DND-41 (cell line): ENCODE measurements at regions not wholly inside any gene's neighbourhood (a gene's known extent, or its start where the extent isn't known, plus 50 kb on each side); places are given as distances from the start of the nearest gene placed in this dataset.

Experiments used
- ATAC-seq: fragments of 200-7000 bp; cut with Tn5 transposase; 3 replicates; pipeline ENCODE4 v1.9.1; 2021; ENCODE audit warnings: low read depth; ENCODE audit not compliant: insufficient read depth
- DNase-seq: peaks from one replicate; pipeline ENCODE4 v3.0.0-alpha.2; 2020
- H2AFZ ChIP-seq: 2 replicates; pipeline ENCODE4 v1.6.0; 2012; ENCODE audit warnings: low read depth, low read length
- H3K27ac ChIP-seq: 2 replicates; pipeline ENCODE4 v1.5.1; 2012; ENCODE audit warnings: low read length, inconsistent platforms
- H3K27me3 ChIP-seq: fragments of 200-600 bp; sonication (generic); 2 replicates; pipeline ENCODE4 v1.6.0; 2012; ENCODE audit warnings: low read length, mild to moderate bottlenecking, inconsistent platforms; ENCODE audit not compliant: insufficient read depth, poor library complexity
- H3K36me3 ChIP-seq: 2 replicates; pipeline ENCODE4 v1.5.1; 2012; ENCODE audit warnings: low read length, inconsistent platforms; ENCODE audit not compliant: insufficient read depth
- H3K4me1 ChIP-seq: 2 replicates; pipeline ENCODE4 v1.5.1; 2012; ENCODE audit warnings: mild to moderate bottlenecking, low read length; ENCODE audit not compliant: insufficient read depth
- H3K4me2 ChIP-seq: 2 replicates; pipeline ENCODE4 v1.6.0; 2012; ENCODE audit warnings: mild to moderate bottlenecking, moderate library complexity, low read length, inconsistent platforms; ENCODE audit not compliant: insufficient read depth
- H3K4me3 ChIP-seq, 2 experiments: fragments of 200-600 bp in 1 of 2; shearing (Covaris generic) in 1 of 2; 2 replicates each; pipeline ENCODE4 v1.5.1; 2012 to 2016; ENCODE audit warnings: inconsistent platforms in 2 of 2, low read length in 2 of 2, mild to moderate bottlenecking in 2 of 2, low read depth in 1 of 2, moderate library complexity in 1 of 2
- H3K79me2 ChIP-seq: 2 replicates; pipeline ENCODE4 v1.6.0; 2012; ENCODE audit warnings: low read length, inconsistent platforms; ENCODE audit not compliant: insufficient read depth
- H3K9ac ChIP-seq: 2 replicates; pipeline ENCODE4 v1.6.0; 2012; ENCODE audit warnings: low read depth, mild to moderate bottlenecking, inconsistent platforms, low read length, moderate library complexity
- H3K9me3 ChIP-seq: 2 replicates; pipeline ENCODE4 v1.5.1; 2012; ENCODE audit warnings: low read length, moderate library complexity, mild to moderate bottlenecking, inconsistent platforms; ENCODE audit not compliant: insufficient read depth, severe bottlenecking
- H4K20me1 ChIP-seq: 2 replicates; pipeline ENCODE4 v1.6.0; 2012; ENCODE audit warnings: low read length; ENCODE audit not compliant: insufficient read depth
- EZH2 ChIP-seq: IDR thresholded peaks from 3 replicates; pipeline ENCODE4 v1.6.1; 2012; ENCODE audit warnings: borderline replicate concordance, low read depth, mild to moderate bottlenecking, moderate library complexity, low read length, inconsistent platforms; ENCODE audit not compliant: severe bottlenecking
- TF ChIP-seq, protein P1 (sequence below): IDR thresholded peaks from 2 replicates; pipeline ENCODE4 v1.5.1; 2012; ENCODE audit warnings: borderline replicate concordance, low read length, moderate library complexity, mild to moderate bottlenecking; ENCODE audit not compliant: poor library complexity, severe bottlenecking; ENCODE audit errors: extremely low read depth

- H4K20me1 ChIP-seq, result no peaks in the 10 kb centered on the region
- TF ChIP-seq EZH2, result no peak
- TF ChIP-seq, protein P1, sequence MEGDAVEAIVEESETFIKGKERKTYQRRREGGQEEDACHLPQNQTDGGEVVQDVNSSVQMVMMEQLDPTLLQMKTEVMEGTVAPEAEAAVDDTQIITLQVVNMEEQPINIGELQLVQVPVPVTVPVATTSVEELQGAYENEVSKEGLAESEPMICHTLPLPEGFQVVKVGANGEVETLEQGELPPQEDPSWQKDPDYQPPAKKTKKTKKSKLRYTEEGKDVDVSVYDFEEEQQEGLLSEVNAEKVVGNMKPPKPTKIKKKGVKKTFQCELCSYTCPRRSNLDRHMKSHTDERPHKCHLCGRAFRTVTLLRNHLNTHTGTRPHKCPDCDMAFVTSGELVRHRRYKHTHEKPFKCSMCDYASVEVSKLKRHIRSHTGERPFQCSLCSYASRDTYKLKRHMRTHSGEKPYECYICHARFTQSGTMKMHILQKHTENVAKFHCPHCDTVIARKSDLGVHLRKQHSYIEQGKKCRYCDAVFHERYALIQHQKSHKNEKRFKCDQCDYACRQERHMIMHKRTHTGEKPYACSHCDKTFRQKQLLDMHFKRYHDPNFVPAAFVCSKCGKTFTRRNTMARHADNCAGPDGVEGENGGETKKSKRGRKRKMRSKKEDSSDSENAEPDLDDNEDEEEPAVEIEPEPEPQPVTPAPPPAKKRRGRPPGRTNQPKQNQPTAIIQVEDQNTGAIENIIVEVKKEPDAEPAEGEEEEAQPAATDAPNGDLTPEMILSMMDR, result no peak
These were observed 413.3 kb downstream of the MID1IP1 start for GRCh38 chrX:39214387-39215126.

GRCh38 chrX:39220952-39221351 lies 419.7 kb downstream of the MID1IP1 start:
- no peak for DNase-seq

More at GRCh38 chrX:39214387-39215126, 413.3 kb downstream of the MID1IP1 start:
- DNase-seq, result no peak
- no peaks in the 10 kb centered on the region for H3K4me1 ChIP-seq
- no peaks in the 10 kb centered on the region for H3K27me3 ChIP-seq
- ATAC-seq, result no peak
- no peak overlapping the region for H3K9ac ChIP-seq
- no peaks in the 10 kb centered on the region for H3K79me2 ChIP-seq
- H3K27ac ChIP-seq, result no peak overlapping the region
- H3K4me3 ChIP-seq, result no peak overlapping the region
- no peaks in the 10 kb centered on the region for H3K36me3 ChIP-seq
- H3K9me3 ChIP-seq, result no peaks in the 10 kb centered on the region
- H3K4me2 ChIP-seq, result no peak overlapping the region
- no peak overlapping the region for H2AFZ ChIP-seq

DNA sequence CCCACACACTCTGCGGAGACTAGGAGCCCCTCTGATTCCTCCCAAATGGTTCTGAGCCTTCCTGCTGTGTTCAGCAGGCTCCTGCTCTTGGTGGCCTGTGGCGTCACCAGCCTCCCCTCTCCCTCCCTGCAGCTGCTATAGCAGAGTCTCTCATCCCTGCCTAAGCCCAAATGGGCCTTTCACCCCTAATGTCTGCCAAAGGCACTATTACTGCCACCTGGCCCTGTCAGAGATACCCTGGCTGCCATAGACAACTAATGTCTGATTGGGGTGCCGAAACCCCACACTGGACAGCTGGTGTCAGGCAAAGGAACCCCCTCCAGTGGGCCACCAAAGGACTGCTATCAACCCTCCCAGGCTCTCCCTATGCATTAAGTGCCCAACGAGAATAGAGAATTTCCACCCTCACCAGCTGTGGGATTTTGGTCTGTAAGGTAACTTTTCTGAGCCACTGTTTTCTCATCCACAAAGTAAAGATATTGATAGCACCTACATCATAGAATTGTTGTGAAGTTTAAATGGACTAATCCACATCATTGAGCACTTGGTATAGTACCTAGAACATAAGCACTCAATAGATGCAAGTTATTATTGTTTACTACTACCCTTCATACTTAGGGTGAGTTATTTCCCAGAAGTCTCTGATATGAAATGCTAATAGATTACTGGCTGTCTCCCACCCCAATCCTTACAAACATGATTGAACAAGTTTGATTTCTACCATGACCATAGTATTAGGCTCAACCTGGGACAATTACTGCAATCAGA lies 421.3 kb downstream of the MID1IP1 start:
- H3K27ac ChIP-seq, result no peak overlapping the region
- no peak for DNase-seq
- H2AFZ ChIP-seq, result no peak overlapping the region
- H3K79me2 ChIP-seq, result no peaks in the 10 kb centered on the region
- ATAC-seq, result no peak
- no peak overlapping the region for H3K9ac ChIP-seq
- no peaks in the 10 kb centered on the region for H3K27me3 ChIP-seq
- no peaks in the 10 kb centered on the region for H3K9me3 ChIP-seq
- no peaks in the 10 kb centered on the region for H3K36me3 ChIP-seq
- H3K4me1 ChIP-seq, result no peaks in the 10 kb centered on the region
- no peak for TF ChIP-seq EZH2
- TF ChIP-seq, protein P1, result no peak
- no peak overlapping the region for H3K4me2 ChIP-seq
- no peak overlapping the region for H3K4me3 ChIP-seq
- H4K20me1 ChIP-seq, result no peaks in the 10 kb centered on the region

More at GRCh38 chrX:39220952-39221351, 419.7 kb downstream of the MID1IP1 start:
- Histone ChIP-seq H3K4me2 (no peak overlapping the region), H3K4me1 (no peaks in the 10 kb centered on the region), H3K9me3 (no peaks in the 10 kb centered on the region), H3K27me3 (no peaks in the 10 kb centered on the region), H3K79me2 (no peaks in the 10 kb centered on the region), H3K36me3 (no peaks in the 10 kb centered on the region), H3K27ac (no peak overlapping the region), H2AFZ (no peak overlapping the region), H3K9ac (no peak overlapping the region), H4K20me1 (no peaks in the 10 kb centered on the region), H3K4me3 (no peak overlapping the region)
- TF ChIP-seq, protein P1, result no peak
- no peak for TF ChIP-seq EZH2
- no peak for ATAC-seq
